Kidney (tissue), 10 donors: ENCODE measurements at regions not wholly inside any gene's neighbourhood (a gene's known extent, or its start where the extent isn't known, plus 50 kb on each side); places are given as distances from the start of the nearest gene placed in this dataset.
"Not testable (repeated sequence)": the region's sequence is repeated elsewhere in the genome, so short reads cannot be mapped to it uniquely, and the experiment has no call there.

Source experiments
- DNase-seq, 5 donors: peaks; one replicate each; pipeline ENCODE4 v3.0.0-alpha.2; 2013 to 2020
- FAIRE-seq: peaks from 2 replicates; lab custom pipeline; 2012; peaks lifted over from hg19 to GRCh38; lab: Jason Lieb, UNC
- H3K27ac ChIP-seq, 2 donors: one replicate each; pipeline ENCODE4 v1.7.0; 2013; ENCODE audit warnings: low read depth in 2 of 2, low read length in 2 of 2, inconsistent platforms in 1 of 2
- H3K27me3 ChIP-seq: one replicate; pipeline ENCODE4 v1.7.1; 2013; ENCODE audit warnings: low read length, inconsistent platforms; ENCODE audit not compliant: control insufficient read depth, insufficient read depth
- H3K36me3 ChIP-seq, 3 donors: one replicate each; pipeline versions ENCODE4 v1.7.0 to v1.7.1; 2013; ENCODE audit warnings: low read length in 3 of 3, control low read depth in 1 of 3, inconsistent platforms in 1 of 3; ENCODE audit not compliant: insufficient read depth in 3 of 3, control insufficient read depth in 2 of 3
- H3K4me1 ChIP-seq, 3 donors: one replicate each; pipeline versions ENCODE4 v1.7.0 to v1.7.1; 2013; ENCODE audit warnings: low read length in 3 of 3, inconsistent platforms in 1 of 3, low read depth in 1 of 3; ENCODE audit not compliant: control insufficient read depth in 2 of 3, insufficient read depth in 2 of 3
- H3K4me3 ChIP-seq, 3 donors: one replicate each; pipeline versions ENCODE4 v1.7.0 to v1.8.1; 2013; ENCODE audit warnings: low read length in 3 of 3, control low read depth in 1 of 3, inconsistent platforms in 1 of 3
- H3K9ac ChIP-seq, 3 donors: one replicate each; pipeline versions ENCODE4 v1.7.0 to v1.7.1; 2013; ENCODE audit warnings: low read length in 3 of 3, control low read depth in 1 of 3, inconsistent platforms in 1 of 3
- H3K9me3 ChIP-seq, 3 donors: one replicate each; pipeline versions ENCODE4 v1.7.0 to v1.7.1; 2013; ENCODE audit warnings: low read length in 3 of 3, control low read depth in 1 of 3, inconsistent platforms in 1 of 3; ENCODE audit not compliant: control insufficient read depth in 2 of 3, insufficient read depth in 1 of 3
- intact Hi-C: fragments of 100-400 bp; cut with DNase I; formaldehyde crosslinking; loops from one replicate; pipeline ENCODE4 v1.11.1; 2022
- donor health status: control.
- donor health status: control.
- donor health status: DM: yes; HTN: yes; CAD: no.
- donor health status: Normal renal cell carcinoma (clear cell type).

DNA sequence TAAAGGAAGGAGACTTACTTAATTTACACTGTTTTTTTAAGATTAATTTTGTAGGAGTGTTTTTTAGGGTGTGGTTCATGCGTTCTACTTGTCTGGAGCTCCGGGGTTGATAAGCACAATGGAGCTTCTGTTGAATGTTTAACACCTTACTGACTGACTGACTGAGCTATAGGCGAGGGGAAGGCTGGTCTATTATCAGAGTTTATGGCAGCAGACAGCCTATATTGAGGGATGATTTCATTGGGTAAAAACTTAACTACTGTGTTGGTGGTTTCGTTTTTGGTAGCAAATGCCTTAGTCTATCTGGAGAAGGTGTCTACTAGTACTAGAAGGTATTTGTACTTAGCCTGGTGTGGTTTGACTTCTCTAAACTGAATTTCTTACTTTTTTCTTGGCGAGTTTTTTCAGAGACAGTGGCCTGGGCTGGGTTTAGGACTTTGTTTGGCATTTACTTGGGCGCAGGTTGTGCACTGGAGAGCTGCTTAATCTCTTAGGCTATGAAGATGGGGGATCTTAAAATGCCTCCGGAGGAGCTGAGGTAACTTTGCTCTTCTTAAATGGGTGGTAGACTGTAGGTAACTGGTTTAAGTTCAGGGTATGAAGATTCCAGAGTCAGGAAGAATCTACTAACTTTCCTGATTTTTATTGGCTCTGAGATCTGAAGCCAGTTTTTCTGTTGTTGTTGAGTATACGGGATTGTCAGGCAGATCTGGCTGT is 130.2 kb downstream of the ART5 start:
- H3K9me3 ChIP-seq, H3K4me3 ChIP-seq, H3K9ac ChIP-seq, FAIRE-seq, H3K4me1 ChIP-seq, H3K27me3 ChIP-seq, DNase-seq, H3K36me3 ChIP-seq, intact Hi-C loops, H3K27ac ChIP-seq: not testable (repeated sequence)

DNA sequence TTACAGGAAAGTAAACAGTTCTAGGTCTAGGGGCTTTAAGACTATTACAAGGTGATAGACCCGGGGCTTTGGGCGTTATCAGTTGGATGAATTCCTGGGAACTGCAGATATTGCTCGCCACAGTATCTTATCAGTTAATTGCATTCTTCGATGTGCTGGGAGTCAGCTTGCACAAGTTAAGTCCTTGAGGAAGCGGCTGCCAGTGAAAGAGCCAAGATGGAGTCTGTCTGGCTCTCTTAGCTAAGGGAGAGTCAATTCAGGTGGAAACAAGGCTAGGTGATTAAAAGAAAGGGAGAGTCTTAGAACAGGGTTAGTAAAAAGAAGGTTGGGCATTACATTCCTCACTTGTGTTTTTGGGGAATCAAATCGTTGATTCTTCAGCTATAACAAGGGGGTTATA is 130.6 kb upstream of the ZNF195 start:
- H3K27ac ChIP-seq, intact Hi-C loops, H3K4me3 ChIP-seq, FAIRE-seq, H3K9ac ChIP-seq, DNase-seq, H3K4me1 ChIP-seq, H3K9me3 ChIP-seq, H3K27me3 ChIP-seq, H3K36me3 ChIP-seq: not testable (repeated sequence)

DNA sequence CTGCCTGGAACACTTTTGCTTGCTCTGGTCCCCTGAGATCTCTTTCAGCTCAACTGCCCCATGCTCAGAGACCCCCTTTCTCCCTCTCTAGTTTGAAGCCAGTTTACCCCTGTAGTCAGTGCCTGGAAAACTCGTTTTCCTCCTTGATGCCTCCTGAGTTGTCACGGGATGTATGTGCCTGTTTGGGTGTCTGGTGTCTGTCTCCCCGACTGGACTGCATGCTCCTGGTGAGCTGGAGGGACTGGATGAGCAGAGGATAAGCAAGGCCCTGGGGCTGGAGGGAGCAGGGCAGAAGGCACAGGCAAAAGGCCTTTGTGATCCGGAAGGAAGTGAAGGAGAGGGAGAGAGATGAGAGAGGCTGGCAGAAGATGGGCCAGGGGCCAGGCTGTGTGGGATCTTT is 120.3 kb upstream of the ZNF195 start:
- H3K27me3 ChIP-seq, intact Hi-C loops, DNase-seq, H3K4me1 ChIP-seq, H3K27ac ChIP-seq, FAIRE-seq, H3K36me3 ChIP-seq, H3K9ac ChIP-seq, H3K9me3 ChIP-seq, H3K4me3 ChIP-seq: not testable (repeated sequence)

DNA sequence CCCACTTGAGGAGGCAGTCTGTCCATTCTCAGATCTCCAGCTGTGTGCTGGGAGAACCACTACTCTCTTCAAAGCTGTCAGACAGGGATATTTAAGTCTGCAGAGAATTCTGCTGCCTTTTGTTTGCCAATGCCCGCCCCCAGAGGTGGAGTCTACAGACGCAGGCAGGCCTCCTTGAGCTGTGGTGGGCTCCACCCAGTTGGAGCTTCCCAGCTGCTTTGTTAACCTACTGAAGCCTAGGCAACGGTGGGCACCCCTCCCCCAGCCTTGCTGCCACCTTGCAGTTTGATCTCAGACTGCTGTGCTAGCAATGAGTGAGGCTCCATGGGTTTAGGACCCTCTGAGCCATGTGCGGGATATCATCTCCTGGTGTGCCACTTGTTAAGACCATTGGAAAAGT is 119.4 kb upstream of the ZNF195 start:
- H3K9me3 ChIP-seq, H3K27me3 ChIP-seq, H3K27ac ChIP-seq, FAIRE-seq, intact Hi-C loops, H3K36me3 ChIP-seq, H3K4me1 ChIP-seq, H3K9ac ChIP-seq, H3K4me3 ChIP-seq: not testable (repeated sequence)
- peak in 3 of 5 donors; percentile 55 to 63 (median 56) for DNase-seq

DNA sequence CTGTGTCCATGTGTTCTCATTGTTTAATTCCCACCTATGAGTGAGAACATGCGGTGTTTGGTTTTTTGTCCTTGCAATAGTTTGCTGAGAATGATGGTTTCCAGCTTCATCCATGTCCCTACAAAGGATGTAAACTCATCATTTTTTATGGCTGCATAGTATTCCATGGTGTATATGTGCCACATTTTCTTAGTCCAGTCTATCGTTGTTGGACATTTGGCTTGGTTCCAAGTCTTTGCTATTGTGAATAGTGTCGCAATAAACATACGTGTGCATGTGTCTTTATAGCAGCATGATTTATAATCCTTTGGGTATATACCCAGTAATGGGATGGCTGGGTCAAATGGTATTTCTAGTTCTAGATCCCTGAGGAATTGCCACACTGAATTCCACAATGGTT is 114.2 kb upstream of the ZNF195 start:
- H3K9ac ChIP-seq, FAIRE-seq, H3K9me3 ChIP-seq, H3K27ac ChIP-seq, intact Hi-C loops, H3K4me1 ChIP-seq, H3K4me3 ChIP-seq, DNase-seq, H3K36me3 ChIP-seq, H3K27me3 ChIP-seq: not testable (repeated sequence)

DNA sequence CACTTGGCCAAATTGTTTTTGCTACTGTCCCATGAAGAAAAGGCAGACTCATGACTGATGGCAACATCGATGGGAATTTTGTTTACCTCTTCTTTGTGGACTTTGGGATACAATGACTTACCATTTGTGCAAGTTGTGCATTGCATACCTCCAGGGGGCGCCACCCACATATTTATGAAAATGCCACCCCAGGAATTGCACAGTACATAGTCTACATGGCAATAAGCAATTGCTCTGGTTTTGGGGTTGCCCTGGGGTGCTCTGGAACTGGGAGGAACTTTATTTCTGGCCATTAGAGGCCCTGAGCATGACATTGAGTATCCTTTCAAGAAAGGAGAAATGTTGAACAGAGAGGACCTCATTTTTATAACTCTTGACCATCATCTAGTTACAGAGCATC is 109.1 kb upstream of the ZNF195 start:
- not testable (repeated sequence) for FAIRE-seq, H3K9me3 ChIP-seq

DNA sequence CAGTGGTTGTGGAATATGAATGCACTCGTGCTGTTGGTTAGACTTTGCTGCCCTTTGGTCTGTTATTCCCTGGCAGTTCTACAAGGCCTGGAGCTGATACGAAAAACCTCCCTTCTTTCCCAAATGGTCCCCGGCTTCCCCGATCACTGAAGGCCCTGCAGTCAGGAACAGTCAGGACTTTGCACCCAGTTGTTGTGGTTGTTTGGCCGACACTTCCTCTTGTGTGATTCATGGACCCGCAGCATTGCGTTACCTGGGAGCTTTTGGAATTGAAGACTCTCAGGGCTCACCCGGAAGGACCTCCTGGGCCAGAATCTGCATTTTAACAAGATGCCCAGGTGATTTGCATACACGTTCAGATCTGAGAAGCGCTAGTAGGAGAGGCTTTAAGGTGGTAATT is 106.8 kb upstream of the ZNF195 start:
- FAIRE-seq, intact Hi-C loops, H3K9ac ChIP-seq: not testable (repeated sequence)

More for the DNA sequence above, 109.1 kb upstream of the ZNF195 start:
- intact Hi-C loops, H3K4me1 ChIP-seq, H3K9ac ChIP-seq, H3K27me3 ChIP-seq, H3K36me3 ChIP-seq, H3K4me3 ChIP-seq, H3K27ac ChIP-seq, DNase-seq: not testable (repeated sequence)

DNA sequence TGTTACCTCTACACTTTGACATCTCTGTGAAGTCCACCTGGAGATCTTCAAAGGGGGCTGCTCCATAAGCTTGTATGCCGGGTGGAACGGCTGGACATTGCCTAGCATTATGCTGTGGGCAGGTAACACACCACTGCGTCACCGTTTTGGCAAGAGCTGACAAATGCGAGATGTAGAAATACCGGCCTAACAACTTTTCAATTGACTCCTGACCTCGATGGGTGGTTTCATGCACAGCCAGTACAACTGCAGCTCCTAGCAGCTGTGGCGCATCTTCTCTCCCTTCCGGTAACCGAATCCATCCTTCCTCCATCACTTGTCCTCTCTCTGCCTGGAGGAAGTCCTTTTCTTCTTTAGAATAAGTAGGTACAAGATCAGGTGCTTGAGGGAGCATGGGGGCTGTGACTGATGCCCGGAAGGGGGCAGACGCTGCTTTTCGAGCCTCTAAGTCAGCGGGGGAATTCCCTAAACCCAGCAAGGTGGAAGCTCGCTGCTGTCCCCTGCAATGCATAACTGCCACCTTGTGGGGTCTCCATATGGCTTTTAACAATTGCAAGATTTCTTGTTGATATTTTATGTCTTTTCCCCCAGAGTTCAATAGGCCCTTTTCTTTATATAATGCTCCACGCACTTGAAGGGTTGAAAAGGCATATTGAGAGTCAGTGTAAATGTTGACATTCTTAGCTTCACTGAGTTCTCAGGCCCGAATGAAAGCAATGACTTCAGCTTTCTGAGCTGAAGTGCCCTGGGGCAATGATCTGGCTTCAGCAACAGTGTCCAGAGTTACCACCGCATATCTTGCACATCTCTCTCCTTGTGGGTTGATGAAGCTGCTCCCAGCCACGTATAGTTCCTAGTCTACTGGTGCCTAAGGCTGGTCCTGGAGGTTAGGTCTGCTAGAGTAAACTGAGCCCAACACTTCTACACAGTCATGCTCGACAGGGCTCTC is 98.3 kb upstream of the ZNF195 start:
- Histone ChIP-seq H3K4me3 (peak overlapping the region in 1 of 3 donors; percentile 37), H3K27ac (peak overlapping the region in 1 of 2 donors; percentile 67)
- H3K27me3 ChIP-seq, H3K9me3 ChIP-seq, H3K9ac ChIP-seq, intact Hi-C loops, H3K4me1 ChIP-seq, H3K36me3 ChIP-seq, FAIRE-seq: not testable (repeated sequence)
- DNase-seq = peak in 4 of 5 donors; percentile 43 to 73 (median 58)

More for the DNA sequence above, 106.8 kb upstream of the ZNF195 start:
- H3K4me1 ChIP-seq, H3K27me3 ChIP-seq, H3K36me3 ChIP-seq, H3K27ac ChIP-seq, H3K9me3 ChIP-seq, DNase-seq, H3K4me3 ChIP-seq: not testable (repeated sequence)
